Neural cell (in vitro differentiated cells): ENCODE measurements at regions not wholly inside any gene's neighbourhood (a gene's known extent, or its start where the extent isn't known, plus 50 kb on each side); places are given as distances from the start of the nearest gene placed in this dataset.

Experiments used
- H2AFZ ChIP-seq: fragments of 200-600, 300-800 bp; sonication (generic), shearing (Covaris generic); 2 replicates; pipeline ENCODE4 v1.6.0; 2014; ENCODE audit warnings: low read depth, mild to moderate bottlenecking, antibody characterized with exemption, low read length, moderate library complexity
- H3F3A ChIP-seq: fragments of 200-600 bp; shearing (Covaris generic); 2 replicates; pipeline ENCODE4 v1.6.1; 2016; ENCODE audit warnings: mild to moderate bottlenecking, moderate library complexity, mixed read lengths, antibody characterized with exemption, low read length; ENCODE audit not compliant: insufficient read depth, poor library complexity, severe bottlenecking
- H3K27ac ChIP-seq: fragments of 200-600, 300-800 bp; sonication (generic), shearing (Covaris generic); 2 replicates; pipeline ENCODE4 v1.5.1; 2014; ENCODE audit warnings: mild to moderate bottlenecking, low read length, moderate library complexity
- H3K27me3 ChIP-seq: fragments of 300-800, 200-600 bp; sonication (generic), shearing (Covaris generic); 2 replicates; pipeline ENCODE4 v1.6.0; 2014; ENCODE audit warnings: mild to moderate bottlenecking, low read depth, low read length, moderate library complexity; ENCODE audit not compliant: insufficient read depth
- H3K36me3 ChIP-seq: fragments of 300-800, 200-600 bp; sonication (generic), shearing (Covaris generic); 2 replicates; pipeline ENCODE4 v1.5.1; 2014; ENCODE audit warnings: mild to moderate bottlenecking, antibody characterized with exemption, low read length, moderate library complexity; ENCODE audit not compliant: insufficient read depth
- H3K4me2 ChIP-seq: fragments of 300-800, 200-600 bp; sonication (generic), shearing (Covaris generic); 2 replicates; pipeline ENCODE4 v1.6.0; 2014; ENCODE audit warnings: mild to moderate bottlenecking, low read length
- H3K4me3 ChIP-seq: fragments of 300-800, 200-600 bp; sonication (generic), shearing (Covaris generic); 2 replicates; pipeline ENCODE4 v1.5.1; 2014; ENCODE audit warnings: mild to moderate bottlenecking, low read length, moderate library complexity
- H3K79me2 ChIP-seq: fragments of 200-600 bp; shearing (Covaris generic); replicated peaks from 2 replicates; pipeline ENCODE4 v1.6.0; 2014; ENCODE audit warnings: mild to moderate bottlenecking, low read length, moderate library complexity; ENCODE audit not compliant: insufficient read depth
- H3K9ac ChIP-seq: fragments of 300-800, 200-600 bp; sonication (generic), shearing (Covaris generic); 2 replicates; pipeline ENCODE4 v1.6.1; 2016; ENCODE audit warnings: mild to moderate bottlenecking, low read length, mixed read lengths
- H3K9me2 ChIP-seq: fragments of 200-600 bp; shearing (Covaris generic); 2 replicates; pipeline ENCODE4 v1.6.1; 2016; ENCODE audit warnings: mild to moderate bottlenecking, low read length, mixed read lengths; ENCODE audit not compliant: insufficient read depth
- H3K9me3 ChIP-seq: fragments of 200-600, 300-800 bp; sonication (generic), shearing (Covaris generic); 2 replicates; pipeline ENCODE4 v1.6.1; 2016; ENCODE audit warnings: mild to moderate bottlenecking, mixed run types, low read length, moderate library complexity, mixed read lengths
- H4K20me1 ChIP-seq: fragments of 200-600 bp; shearing (Covaris generic); 2 replicates; pipeline ENCODE4 v1.6.1; 2016; ENCODE audit warnings: mild to moderate bottlenecking, mixed run types; ENCODE audit not compliant: insufficient read depth
- CTCF ChIP-seq: fragments of 450-650 bp; IDR thresholded peaks from 2 replicates; pipeline ENCODE4 v1.5.1; 2014; ENCODE audit warnings: antibody characterized with exemption, mild to moderate bottlenecking, moderate library complexity; ENCODE audit not compliant: poor library complexity, severe bottlenecking
- EP300 ChIP-seq: fragments of 450-650 bp; conservative IDR thresholded peaks from 2 replicates; pipeline ENCODE4 v1.6.1; 2014; ENCODE audit warnings: antibody characterized with exemption, mild to moderate bottlenecking, moderate library complexity; ENCODE audit not compliant: poor library complexity, severe bottlenecking
- EZH2 ChIP-seq: fragments of 200-600, 300-800 bp; shearing (Covaris generic), sonication (generic); IDR thresholded peaks from 2 replicates; pipeline ENCODE4 v1.6.1; 2014; ENCODE audit warnings: antibody characterized with exemption, low read length, borderline replicate concordance, mild to moderate bottlenecking; ENCODE audit not compliant: insufficient read depth, poor library complexity, severe bottlenecking
- MXI1 ChIP-seq: fragments of 450-650 bp; conservative IDR thresholded peaks from 2 replicates; pipeline ENCODE4 v1.6.1; 2014; ENCODE audit warnings: antibody characterized with exemption, mild to moderate bottlenecking; ENCODE audit not compliant: poor library complexity, severe bottlenecking
- POLR2AphosphoS5 ChIP-seq: IDR thresholded peaks from 2 replicates; pipeline ENCODE4 v1.6.1; 2012
- RAD21 ChIP-seq: fragments of 450-650 bp; conservative IDR thresholded peaks from 2 replicates; pipeline ENCODE4 v1.6.1; 2014; ENCODE audit warnings: antibody characterized with exemption, mild to moderate bottlenecking, moderate library complexity
- REST ChIP-seq: IDR thresholded peaks from 2 replicates; pipeline ENCODE4 v1.6.1; 2012; ENCODE audit warnings: borderline replicate concordance
- SMC3 ChIP-seq: fragments of 450-650 bp; conservative IDR thresholded peaks from 2 replicates; pipeline ENCODE4 v1.6.1; 2014; ENCODE audit warnings: antibody characterized with exemption, mild to moderate bottlenecking, moderate library complexity; ENCODE audit not compliant: poor library complexity
- TAF1 ChIP-seq: IDR thresholded peaks from 2 replicates; pipeline ENCODE4 v1.6.1; 2012; ENCODE audit warnings: low read depth

- H3K4me2 ChIP-seq: no peak overlapping the region
Measured at GRCh38 chr11:90723475-90723874, 500.6 kb upstream of the CHORDC1 start.

DNA sequence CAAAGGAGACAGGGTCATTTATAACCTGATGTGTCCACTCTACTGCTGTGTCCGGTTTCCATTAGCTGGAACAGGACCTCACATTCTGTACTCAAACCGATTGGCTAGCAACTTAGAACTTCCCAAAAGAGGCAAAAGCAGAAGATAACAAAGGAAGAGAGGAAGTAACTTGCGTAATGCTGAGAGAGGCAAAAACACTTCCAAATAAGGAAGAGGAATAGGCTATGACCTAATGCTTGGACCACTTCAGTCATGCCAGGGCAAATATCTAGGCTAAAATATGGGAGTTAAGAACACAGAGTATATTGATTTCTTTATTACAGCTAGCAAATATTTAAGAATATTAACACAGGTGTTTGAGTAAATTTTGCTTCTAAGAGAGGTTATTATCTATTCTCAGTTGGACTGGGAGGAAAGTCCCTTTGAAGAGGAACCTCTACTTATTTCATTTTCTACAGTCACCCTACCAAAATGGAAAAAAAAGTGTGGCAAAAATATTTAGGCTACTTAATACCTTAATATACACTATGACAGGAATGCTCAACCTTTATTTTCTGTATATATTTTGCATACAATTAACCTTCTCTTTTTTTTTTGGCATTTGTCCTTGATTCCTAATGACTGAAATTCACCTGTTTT, 499.8 kb upstream of the CHORDC1 start:
- Histone ChIP-seq H3K9me3 (no peaks in the 10 kb centered on the region), H3K4me2 (no peak overlapping the region), H4K20me1 (no peaks in the 10 kb centered on the region), H3F3A (no peaks in the 10 kb centered on the region), H2AFZ (no peak overlapping the region), H3K4me3 (no peak overlapping the region), H3K79me2 (no peaks in the 10 kb centered on the region), H3K27ac (no peak overlapping the region), H3K27me3 (no peaks in the 10 kb centered on the region), H3K36me3 (no peaks in the 10 kb centered on the region), H3K9ac (no peak overlapping the region), H3K9me2 (no peaks in the 10 kb centered on the region)
- TF ChIP-seq TAF1 (no peak), REST (no peak), EP300 (no peak), SMC3 (no peak), EZH2 (no peak)

More at GRCh38 chr11:90723475-90723874, 500.6 kb upstream of the CHORDC1 start:
- H3K27ac ChIP-seq: no peak overlapping the region
- no peak overlapping the region for H2AFZ ChIP-seq
- H4K20me1 ChIP-seq: no peaks in the 10 kb centered on the region
- H3K9me3 ChIP-seq: no peaks in the 10 kb centered on the region
- H3K36me3 ChIP-seq: no peaks in the 10 kb centered on the region
- TF ChIP-seq POLR2AphosphoS5 (no peak), CTCF (no peak), EP300 (no peak), TAF1 (no peak), RAD21 (no peak), EZH2 (no peak), MXI1 (no peak), SMC3 (no peak), REST (no peak)
- H3F3A ChIP-seq: no peaks in the 10 kb centered on the region
- no peaks in the 10 kb centered on the region for H3K79me2 ChIP-seq
- no peak overlapping the region for H3K4me3 ChIP-seq
- no peaks in the 10 kb centered on the region for H3K27me3 ChIP-seq
- H3K9ac ChIP-seq: no peak overlapping the region
- no peaks in the 10 kb centered on the region for H3K9me2 ChIP-seq
